K562 (cell line): ENCODE measurements at regions not wholly inside any gene's neighbourhood (a gene's known extent, or its start where the extent isn't known, plus 50 kb on each side); places are given as distances from the start of the nearest gene placed in this dataset.
A peak's percentile ranks its signal among the peaks of the same experiment; 100 is the strongest.

Experiments
- ATAC-seq: fragments of 200-7000 bp; cut with Tn5 transposase; 3 replicates; pipeline ENCODE4 v1.9.1; 2020; ENCODE audit warnings: moderate library complexity
- BruUV-seq: library from RNA; stranded (reverse); fragments of 400-500 nt; replicated peaks from 2 replicates; lab custom pipeline; 2021; lab: Mats Ljungman, UMichigan
- CTCF ChIA-PET: fragments of 300-600 bp; formaldehyde crosslinking; extraction: SDS; loops from one replicate; lab custom pipeline; 2021; ENCODE audit warnings: low intra/inter-chr PET ratio; lab: Yijun Ruan, JAX
- POLR2A ChIA-PET: fragments of 300-600, 350-650 bp; sonication (Branson Sonifier 250); formaldehyde crosslinking; extraction: SDS; loops from one replicate; lab custom pipeline; 2021; ENCODE audit warnings: antibody characterized with exemption, inconsistent platforms; lab: Yijun Ruan, JAX
- DNase-seq, 4 experiments: peaks; one replicate each; pipeline versions ENCODE4 v3.0.0 to v3.0.0-alpha.2; 2011 to 2018; ENCODE audit warnings: low spot score in 3 of 4, mixed read lengths in 3 of 4; ENCODE audit errors: extremely low read depth in 1 of 4
- FAIRE-seq: peaks from 2 replicates; lab custom pipeline; 2011; peaks lifted over from hg19 to GRCh38; lab: Jason Lieb, UNC
- H2AFZ ChIP-seq: 2 replicates; pipeline ENCODE4 v1.6.0; 2011; ENCODE audit warnings: low read depth, low read length, control low read depth, inconsistent platforms
- H3K27ac ChIP-seq: fragments of 200-600 bp; 3 replicates; pipeline ENCODE4 v1.8.0; 2011; ENCODE audit warnings: low read depth, mild to moderate bottlenecking, control low read depth, inconsistent platforms, low read length, moderate library complexity, mixed read lengths; ENCODE audit errors: extremely low read depth
- H3K27me3 ChIP-seq, 2 experiments: fragments of 300-600 bp in 1 of 2; 2 replicates in 1 of 2; 3 replicates in 1 of 2; pipeline versions ENCODE4 v1.6.0 to v1.8.0; 2011; ENCODE audit warnings: inconsistent platforms in 2 of 2, low read length in 2 of 2, mild to moderate bottlenecking in 1 of 2, mixed read lengths in 1 of 2, moderate library complexity in 1 of 2; ENCODE audit not compliant: control insufficient read depth in 2 of 2, insufficient read depth in 2 of 2
- H3K36me3 ChIP-seq: fragments of 300-600 bp; 3 replicates; pipeline ENCODE4 v1.8.0; 2011; ENCODE audit warnings: mild to moderate bottlenecking, low read length, inconsistent platforms; ENCODE audit not compliant: control insufficient read depth, insufficient read depth
- H3K4me1 ChIP-seq, 2 experiments: fragments of 200-600 bp in 1 of 2; replicated peaks in 1 of 2; 2 replicates in 1 of 2; 3 replicates in 1 of 2; pipeline versions ENCODE4 v1.5.1 to v1.8.0; 2011; ENCODE audit warnings: inconsistent platforms in 2 of 2, low read length in 2 of 2, mild to moderate bottlenecking in 1 of 2, mixed read lengths in 1 of 2, moderate library complexity in 1 of 2; ENCODE audit not compliant: control insufficient read depth in 2 of 2, insufficient read depth in 2 of 2
- H3K4me2 ChIP-seq: 2 replicates; pipeline ENCODE4 v1.6.1; 2011; ENCODE audit warnings: low read length, control low read depth, inconsistent platforms, mixed read lengths; ENCODE audit not compliant: insufficient read depth
- H3K4me3 ChIP-seq: fragments of 200-600 bp; sonication (generic), shearing (Covaris generic); 2 replicates; pipeline ENCODE4 v1.5.1; 2016; ENCODE audit warnings: control low read depth, inconsistent platforms
- H3K79me2 ChIP-seq: fragments of 200-600 bp; 3 replicates; pipeline ENCODE4 v1.8.0; 2011; ENCODE audit warnings: low read length, inconsistent platforms; ENCODE audit not compliant: control insufficient read depth, insufficient read depth
- H3K9ac ChIP-seq, 2 experiments: 2 replicates each; pipeline versions ENCODE4 v1.6.0 to v1.6.1; 2011; ENCODE audit warnings: low read depth in 2 of 2, low read length in 2 of 2, control low read depth in 1 of 2, inconsistent platforms in 1 of 2, mild to moderate bottlenecking in 1 of 2, mixed read lengths in 1 of 2; ENCODE audit not compliant: insufficient read depth in 1 of 2
- H3K9me1 ChIP-seq: one replicate; pipeline ENCODE4 v1.6.0; 2011; ENCODE audit warnings: inconsistent platforms, mild to moderate bottlenecking, low read length, moderate library complexity; ENCODE audit not compliant: control insufficient read depth, insufficient read depth
- H3K9me3 ChIP-seq: replicated peaks from 2 replicates; pipeline ENCODE4 v1.5.1; 2011; ENCODE audit warnings: low read depth, low read length, inconsistent platforms; ENCODE audit not compliant: control insufficient read depth, insufficient read depth
- H4K20me1 ChIP-seq: replicated peaks from 2 replicates; pipeline ENCODE4 v1.6.1; 2011; ENCODE audit warnings: low read length, inconsistent platforms, mixed read lengths; ENCODE audit not compliant: control insufficient read depth, insufficient read depth
- DACH1 ChIP-seq: fragments of 450-650 bp; IDR thresholded peaks from 2 replicates; pipeline ENCODE4 v1.6.1; 2018; ENCODE audit not compliant: partially characterized antibody
- SMARCB1 ChIP-seq: IDR thresholded peaks from 2 replicates; pipeline ENCODE4 v1.6.1; 2011; ENCODE audit warnings: improper control_type of control experiment, low read depth; ENCODE audit not compliant: insufficient read length
- ZBTB11 ChIP-seq, 3 experiments: fragments of 200-800 bp in 1 of 3; fragments of 250-450 bp in 1 of 3; fragments of 450-650 bp in 1 of 3; sonication (Bioruptor Pico) in 1 of 3; sonication (Bioruptor generic) in 1 of 3; formaldehyde crosslinking in 1 of 3; IDR thresholded peaks; 2 replicates each; pipeline versions ENCODE4 v1.6.1 to v1.8.0; 2016 to 2022; ENCODE audit warnings: mild to moderate bottlenecking in 2 of 3, missing genetic modification characterization in 2 of 3, missing compliant biosample characterization in 1 of 3, moderate library complexity in 1 of 3
- ZNF77 ChIP-seq: fragments of 250-450 bp; sonication (Bioruptor Pico); IDR thresholded peaks from 2 replicates; pipeline ENCODE4 v1.5.0; 2020
- WGBS: fragments of 100-300 bp; shearing (Covaris generic); methylation state at CpG from one replicate; pipeline ENCODE4 v1.1.6; 2016; ENCODE audit warnings: low coverage, mixed read lengths; ENCODE audit not compliant: insufficient coverage; ENCODE audit errors: missing lambda C conversion rate; 5-methylcytosine and 5-hydroxymethylcytosine counted together
- in situ Hi-C: fragments of 300-500 bp; cut with MboI; formaldehyde crosslinking; loops from 4 replicates; pipeline ENCODE4 v1.15.0; 2018; ENCODE audit warnings: inconsistent platforms, mixed read lengths
- intact Hi-C: fragments of 100-400 bp; cut with micrococcal nuclease; formaldehyde crosslinking; loops from 2 replicates; pipeline ENCODE4 v1.14.2; 2022

GRCh38 chr20:54323227-54323734 is 115.4 kb downstream of the PFDN4 start:
- no TSS peak for BruUV-seq
- POLR2A ChIA-PET: interaction anchor here (0.8 kb wide), 1 partner anchor 42 kb away, joined by 3 read pairs; no protein-coding TSS in a partner anchor

More at GRCh38 chr20:54323227-54323734, 115.4 kb downstream of the PFDN4 start:
- CTCF ChIA-PET: no interaction called here
- no peak for ATAC-seq
- no peaks in the 10 kb centered on the region for H3K4me1 ChIP-seq
- H3K79me2 ChIP-seq: no peaks in the 10 kb centered on the region
- no peaks in the 10 kb centered on the region for H3K36me3 ChIP-seq
- WGBS: 0% methylated on average over 2 of the region's 2 CpGs
- DNase-seq: no peak
- no peak overlapping the region for H3K4me2 ChIP-seq
- H3K4me3 ChIP-seq: no peak overlapping the region
- intact Hi-C loops (no loop called here), in situ Hi-C loops (no loop called here)
- H3K27ac ChIP-seq: no peak overlapping the region
- FAIRE-seq: no peak
- no peaks in the 10 kb centered on the region for H4K20me1 ChIP-seq
- H3K9me3 ChIP-seq: no peaks in the 10 kb centered on the region
- no peak overlapping the region for H3K9ac ChIP-seq
- H3K27me3 ChIP-seq: no peaks in the 10 kb centered on the region
- no peak overlapping the region for H2AFZ ChIP-seq
- H3K9me1 ChIP-seq: no peaks in the 10 kb centered on the region
- TF ChIP-seq ZBTB11 (CRISPR knock-in tag; IDR thresholded peaks at IDR 0.05) (peak in 1 of 3 experiments; percentile 92; a peak in 2 of 6 replicates), SMARCB1 (no peak), DACH1 (no peak), ZNF77 (CRISPR knock-in tag) (no peak)
- TF ChIP-seq, all 486 proteins: peak for 1
